Lung (tissue), 11 donors: ENCODE measurements at regions not wholly inside any gene's neighbourhood (a gene's known extent, or its start where the extent isn't known, plus 50 kb on each side); places are given as distances from the start of the nearest gene placed in this dataset.

ENCODE experiments used
- ATAC-seq: fragments of 200-7000 bp; cut with Tn5 transposase; one replicate; pipeline ENCODE4 v1.9.1; 2020; ENCODE audit warnings: moderate number of reproducible peaks; ENCODE audit not compliant: insufficient read depth, low FRiP score
- DNase-seq, 3 donors: peaks; one replicate each; pipeline ENCODE4 v3.0.0-alpha.2; 2013 to 2017
- H3K27ac ChIP-seq, 2 donors: one replicate each; pipeline ENCODE4 v1.5.1; 2013; ENCODE audit warnings: mild to moderate bottlenecking in 2 of 2, moderate library complexity in 2 of 2, control low read depth in 1 of 2, inconsistent platforms in 1 of 2, low read depth in 1 of 2, low read length in 1 of 2
- H3K27me3 ChIP-seq, 3 donors: one replicate each; pipeline ENCODE4 v1.5.1; 2013; ENCODE audit warnings: low read length in 2 of 3; ENCODE audit not compliant: control insufficient read depth in 3 of 3, insufficient read depth in 3 of 3
- H3K36me3 ChIP-seq, 4 donors: one replicate each; pipeline ENCODE4 v1.5.1; 2013; ENCODE audit warnings: low read length in 4 of 4, mild to moderate bottlenecking in 1 of 4, moderate library complexity in 1 of 4; ENCODE audit not compliant: control insufficient read depth in 4 of 4, insufficient read depth in 4 of 4
- H3K4me1 ChIP-seq, 5 donors: one replicate each; pipeline ENCODE4 v1.5.1; 2013; ENCODE audit warnings: low read length in 5 of 5, mild to moderate bottlenecking in 2 of 5, moderate library complexity in 1 of 5; ENCODE audit not compliant: control insufficient read depth in 5 of 5, insufficient read depth in 5 of 5
- H3K4me3 ChIP-seq: one replicate; pipeline ENCODE4 v1.5.1; 2013; ENCODE audit warnings: mild to moderate bottlenecking, control low read depth, moderate library complexity
- H3K9ac ChIP-seq, 2 donors: one replicate each; pipeline ENCODE4 v1.5.1; 2013; ENCODE audit warnings: low read length in 2 of 2, control low read depth in 1 of 2; ENCODE audit not compliant: insufficient read depth in 1 of 2
- H3K9me3 ChIP-seq, 4 donors: one replicate each; pipeline ENCODE4 v1.5.1; 2013; ENCODE audit warnings: low read length in 3 of 4, mild to moderate bottlenecking in 1 of 4, moderate library complexity in 1 of 4; ENCODE audit not compliant: control insufficient read depth in 4 of 4, insufficient read depth in 3 of 4
- CTCF ChIP-seq: IDR thresholded peaks from 2 replicates; pipeline ENCODE4 v1.5.1; 2012; ENCODE audit warnings: mild to moderate bottlenecking; ENCODE audit errors: control extremely low read depth, extremely low read depth
- WGBS, 2 donors: extraction: QIAGEN DNeasy Blood & Tissue Kit; methylation state at CpG; one replicate each; pipeline ENCODE4 v1.1.7; 2013; 5-methylcytosine and 5-hydroxymethylcytosine counted together
- donor health status: control.
- donor health status: control.
- donor health status: Bipolar disorder and iron deficiency.
- donor health status: healthy.
- donor health status: DM: yes; HTN: yes; CAD: no.

DNA sequence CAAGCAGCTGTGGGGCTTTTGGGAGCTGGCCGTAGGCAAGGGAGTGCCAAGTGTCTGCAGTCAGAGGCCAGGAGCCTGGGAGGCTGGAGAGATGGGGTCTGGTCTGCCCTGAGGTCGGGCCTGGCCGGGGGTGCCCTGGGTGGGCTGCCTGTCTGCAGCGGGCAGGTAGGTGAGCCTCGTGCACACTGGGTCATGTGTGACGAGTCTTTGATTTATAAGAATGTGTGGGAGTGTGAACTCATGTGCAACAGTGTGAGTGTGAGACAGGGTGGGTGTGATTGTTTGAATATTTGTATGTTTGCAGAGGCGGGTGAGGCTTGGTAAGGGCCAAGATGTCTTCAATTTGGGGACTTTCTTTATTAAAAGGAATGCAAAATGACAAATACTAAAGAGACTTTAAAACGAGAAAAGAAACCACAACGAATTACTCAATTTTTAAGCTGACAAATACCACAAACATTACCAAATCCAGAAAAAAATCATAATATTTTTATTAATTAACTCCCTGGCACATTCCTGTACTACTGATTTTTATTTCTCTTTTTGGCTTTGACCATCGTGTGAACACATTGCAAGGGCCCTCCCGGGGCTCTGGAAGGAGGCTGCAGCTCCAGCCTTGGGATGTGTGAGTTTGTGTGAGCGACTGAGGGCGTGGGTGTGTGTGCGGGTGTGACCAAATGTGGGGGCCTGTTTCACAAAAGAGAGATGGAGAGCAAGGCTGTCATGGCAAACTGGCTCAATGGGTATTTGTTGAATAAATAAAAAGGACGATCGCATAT lies 110.3 kb upstream of the WNT4 start:
- Histone ChIP-seq H3K27ac (peak overlapping the region in 1 of 2 donors; percentile 5), H3K27me3 (no peaks in the 10 kb centered on the region), H3K4me3 (no peak overlapping the region), H3K36me3 (no peaks in the 10 kb centered on the region), H3K4me1 (peaks cover 0 to 40% (median 9%) of the 10 kb centered on the region in 5 donors), H3K9me3 (no peaks in the 10 kb centered on the region), H3K9ac (no peak overlapping the region)
- ATAC-seq (no peak), DNase-seq (no peak)
- 57 to 75% methylated on average over 16 of the region's 16 CpGs for WGBS, 2 donors
- TF ChIP-seq CTCF = no peak

GRCh38 chr1:22254756-22255155 lies 111.9 kb upstream of the WNT4 start:
- no peaks in the 10 kb centered on the region for H3K36me3 ChIP-seq
- H3K9me3 ChIP-seq = no peaks in the 10 kb centered on the region
- H3K27me3 ChIP-seq = no peaks in the 10 kb centered on the region
- DNase-seq = no peak
- no peak for ATAC-seq
- TF ChIP-seq CTCF = no peak
- H3K4me1 ChIP-seq = peaks cover 0 to 53% (median 20%) of the 10 kb centered on the region in 5 donors
- WGBS, 2 donors = 70 to 89% methylated on average over 7 of the region's 7 CpGs
- H3K27ac ChIP-seq = peak overlapping the region in 1 of 2 donors; percentile 59
- H3K9ac ChIP-seq = no peak overlapping the region
- no peak overlapping the region for H3K4me3 ChIP-seq

GRCh38 chr1:22255341-22256212 lies 112.7 kb upstream of the WNT4 start:
- no peaks in the 10 kb centered on the region for H3K36me3 ChIP-seq
- H3K4me1 ChIP-seq = peaks cover 0 to 56% (median 20%) of the 10 kb centered on the region in 5 donors
- ATAC-seq (no peak), DNase-seq (peak in 1 of 3 donors; percentile 57)
- H3K27ac ChIP-seq = peak overlapping the region in 1 of 2 donors; percentile 59
- no peak for TF ChIP-seq CTCF
- no peak overlapping the region for H3K4me3 ChIP-seq
- H3K9ac ChIP-seq = no peak overlapping the region
- no peaks in the 10 kb centered on the region for H3K9me3 ChIP-seq
- no peaks in the 10 kb centered on the region for H3K27me3 ChIP-seq
- WGBS, 2 donors = 61 to 70% methylated on average over 11 of the region's 11 CpGs
